ENCODE measurements at regions not wholly inside any gene's neighbourhood (a gene's known extent, or its start where the extent isn't known, plus 50 kb on each side); places are given as distances from the start of the nearest gene placed in this dataset.

DNA sequence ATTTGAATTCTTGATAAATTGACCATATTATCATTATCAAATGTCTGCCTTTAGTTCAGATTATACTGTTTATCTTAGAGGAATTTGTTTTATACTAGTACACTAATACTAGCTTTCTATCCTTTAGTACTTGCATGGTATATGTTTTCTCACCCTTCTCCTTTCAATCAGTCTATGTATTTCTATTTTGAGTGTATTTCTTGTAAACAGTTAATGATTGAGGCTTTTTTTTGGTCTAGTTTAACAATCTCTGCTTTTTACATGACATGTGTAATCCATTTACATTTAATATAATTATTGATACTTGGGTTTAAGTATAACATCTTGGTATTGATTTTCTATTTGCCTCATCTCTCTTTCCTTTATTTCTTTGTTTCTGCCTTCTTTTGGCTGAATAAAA is 224.9 kb downstream of the CENPF start:
- TF ChIP-seq, protein P1, sequence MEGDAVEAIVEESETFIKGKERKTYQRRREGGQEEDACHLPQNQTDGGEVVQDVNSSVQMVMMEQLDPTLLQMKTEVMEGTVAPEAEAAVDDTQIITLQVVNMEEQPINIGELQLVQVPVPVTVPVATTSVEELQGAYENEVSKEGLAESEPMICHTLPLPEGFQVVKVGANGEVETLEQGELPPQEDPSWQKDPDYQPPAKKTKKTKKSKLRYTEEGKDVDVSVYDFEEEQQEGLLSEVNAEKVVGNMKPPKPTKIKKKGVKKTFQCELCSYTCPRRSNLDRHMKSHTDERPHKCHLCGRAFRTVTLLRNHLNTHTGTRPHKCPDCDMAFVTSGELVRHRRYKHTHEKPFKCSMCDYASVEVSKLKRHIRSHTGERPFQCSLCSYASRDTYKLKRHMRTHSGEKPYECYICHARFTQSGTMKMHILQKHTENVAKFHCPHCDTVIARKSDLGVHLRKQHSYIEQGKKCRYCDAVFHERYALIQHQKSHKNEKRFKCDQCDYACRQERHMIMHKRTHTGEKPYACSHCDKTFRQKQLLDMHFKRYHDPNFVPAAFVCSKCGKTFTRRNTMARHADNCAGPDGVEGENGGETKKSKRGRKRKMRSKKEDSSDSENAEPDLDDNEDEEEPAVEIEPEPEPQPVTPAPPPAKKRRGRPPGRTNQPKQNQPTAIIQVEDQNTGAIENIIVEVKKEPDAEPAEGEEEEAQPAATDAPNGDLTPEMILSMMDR (IDR thresholded peaks at IDR 0.05), result no peak
- no peak for TF ChIP-seq POLR2A (IDR thresholded peaks at IDR 0.05)

Measured in prostate gland (tissue), 2 donors.